Keratinocyte (primary cell): ENCODE measurements at regions not wholly inside any gene's neighbourhood (a gene's known extent, or its start where the extent isn't known, plus 50 kb on each side); places are given as distances from the start of the nearest gene placed in this dataset.

Experiments used
- DNase-seq: peaks from one replicate; pipeline ENCODE4 v3.0.0-alpha.2; 2011; ENCODE audit warnings: low read depth, missing footprints, low spot score
- FAIRE-seq: peaks from 2 replicates; lab custom pipeline; 2011; peaks lifted over from hg19 to GRCh38; lab: Jason Lieb, UNC
- H2AFZ ChIP-seq: 2 replicates; pipeline ENCODE4 v1.6.0; 2012; ENCODE audit warnings: low read length, control low read depth, inconsistent platforms; ENCODE audit not compliant: control insufficient read depth
- H3K27ac ChIP-seq: 2 replicates; pipeline ENCODE4 v1.5.1; 2011; ENCODE audit warnings: low read length; ENCODE audit not compliant: control insufficient read depth, insufficient read depth
- H3K27me3 ChIP-seq: 3 replicates; pipeline ENCODE4 v1.6.0; 2011; ENCODE audit warnings: low read length; ENCODE audit not compliant: control insufficient read depth, insufficient read depth; ENCODE audit errors: extremely low read depth
- H3K36me3 ChIP-seq, 2 experiments: 2 replicates in 1 of 2; 3 replicates in 1 of 2; pipeline ENCODE4 v1.5.1; 2011; ENCODE audit warnings: low read length in 2 of 2, mild to moderate bottlenecking in 1 of 2; ENCODE audit not compliant: control insufficient read depth in 2 of 2, insufficient read depth in 2 of 2; ENCODE audit errors: extremely low read depth in 1 of 2
- H3K4me1 ChIP-seq: 3 replicates; pipeline ENCODE4 v1.5.1; 2011; ENCODE audit warnings: low read length; ENCODE audit not compliant: control insufficient read depth, insufficient read depth; ENCODE audit errors: extremely low read depth
- H3K4me2 ChIP-seq: 3 replicates; pipeline ENCODE4 v1.6.0; 2011; ENCODE audit warnings: low read depth, low read length; ENCODE audit not compliant: control insufficient read depth, insufficient read depth; ENCODE audit errors: extremely low read depth
- H3K4me3 ChIP-seq, 3 experiments: fragments of 200-600 bp in 1 of 3; sonication (generic) in 1 of 3; 2 replicates in 2 of 3; 3 replicates in 1 of 3; pipeline ENCODE4 v1.5.1; 2011 to 2016; ENCODE audit warnings: low read length in 3 of 3, mild to moderate bottlenecking in 3 of 3, control low read depth in 2 of 3, inconsistent platforms in 1 of 3, low read depth in 1 of 3, mixed read lengths in 1 of 3, mixed run types in 1 of 3, moderate library complexity in 1 of 3; ENCODE audit not compliant: control insufficient read depth in 2 of 3, insufficient read depth in 2 of 3; ENCODE audit errors: extremely low read depth in 1 of 3
- H3K79me2 ChIP-seq: 2 replicates; pipeline ENCODE4 v1.6.0; 2012; ENCODE audit warnings: low read length; ENCODE audit not compliant: control insufficient read depth, insufficient read depth
- H3K9ac ChIP-seq: 3 replicates; pipeline ENCODE4 v1.6.0; 2011; ENCODE audit warnings: low read length; ENCODE audit not compliant: control insufficient read depth, insufficient read depth; ENCODE audit errors: extremely low read depth
- H3K9me1 ChIP-seq: 3 replicates; pipeline ENCODE4 v1.6.0; 2011; ENCODE audit warnings: low read length; ENCODE audit not compliant: control insufficient read depth, insufficient read depth; ENCODE audit errors: extremely low read depth
- H3K9me3 ChIP-seq: 2 replicates; pipeline ENCODE4 v1.5.1; 2012; ENCODE audit warnings: low read depth, low read length; ENCODE audit not compliant: control insufficient read depth
- H4K20me1 ChIP-seq: 3 replicates; pipeline ENCODE4 v1.6.0; 2011; ENCODE audit warnings: low read length; ENCODE audit not compliant: control insufficient read depth, insufficient read depth; ENCODE audit errors: extremely low read depth
- EZH2 ChIP-seq: IDR thresholded peaks from one replicate; pipeline ENCODE4 v1.6.1; 2012; ENCODE audit warnings: inconsistent platforms, mild to moderate bottlenecking, low read length, moderate library complexity
- dilution Hi-C: fragments of 300-500 bp; cut with MboI; formaldehyde crosslinking; loops from one replicate; pipeline ENCODE4 v1.7.0; 2020; ENCODE audit warnings: low sequenced_read_pairs; ENCODE audit not compliant: extremely low pct_ligation_motif_present
- TF ChIP-seq, protein P1 (sequence below), 3 experiments: IDR thresholded peaks in 1 of 3; conservative IDR thresholded peaks in 1 of 3; optimal IDR thresholded peaks in 1 of 3; 2 replicates in 2 of 3; 3 replicates in 1 of 3; pipeline versions ENCODE3 to v1.5.1; 2011; ENCODE audit warnings: low read length in 3 of 3, mild to moderate bottlenecking in 3 of 3, moderate library complexity in 2 of 3, control low read depth in 1 of 3, inconsistent platforms in 1 of 3; ENCODE audit not compliant: insufficient read depth in 2 of 3; ENCODE audit errors: extremely low read depth in 1 of 3

DNA sequence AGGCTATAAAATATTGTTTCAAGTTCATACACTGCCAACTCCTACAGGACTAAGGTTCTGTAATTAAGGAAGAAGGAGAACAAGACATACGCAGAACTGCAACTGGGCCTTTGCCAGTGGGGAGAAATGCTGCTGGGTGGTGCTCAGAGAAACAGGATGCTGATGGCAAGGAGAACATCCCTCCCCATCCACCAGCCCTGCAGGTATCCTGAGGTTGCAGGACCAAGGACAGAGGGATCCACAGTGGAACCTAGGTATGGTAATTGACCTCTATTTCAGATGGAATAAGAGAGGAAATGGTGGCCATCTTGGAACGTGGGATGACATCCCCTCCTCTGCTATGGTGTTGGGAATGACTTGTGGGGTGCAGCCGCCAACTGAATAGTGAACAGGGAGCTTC lies 206.3 kb upstream of the S1PR3 start:
- FAIRE-seq (no peak), DNase-seq (no peak)
- no peaks in the 10 kb centered on the region for H4K20me1 ChIP-seq
- H3K4me3 ChIP-seq: no peak overlapping the region
- H2AFZ ChIP-seq: no peak overlapping the region
- H3K79me2 ChIP-seq: no peaks in the 10 kb centered on the region
- dilution Hi-C loops: no loop called here
- no peaks in the 10 kb centered on the region for H3K27me3 ChIP-seq
- peaks cover 20% of the 10 kb centered on the region for H3K4me1 ChIP-seq
- no peak overlapping the region for H3K4me2 ChIP-seq
- TF ChIP-seq EZH2: no peak
- TF ChIP-seq, protein P1, sequence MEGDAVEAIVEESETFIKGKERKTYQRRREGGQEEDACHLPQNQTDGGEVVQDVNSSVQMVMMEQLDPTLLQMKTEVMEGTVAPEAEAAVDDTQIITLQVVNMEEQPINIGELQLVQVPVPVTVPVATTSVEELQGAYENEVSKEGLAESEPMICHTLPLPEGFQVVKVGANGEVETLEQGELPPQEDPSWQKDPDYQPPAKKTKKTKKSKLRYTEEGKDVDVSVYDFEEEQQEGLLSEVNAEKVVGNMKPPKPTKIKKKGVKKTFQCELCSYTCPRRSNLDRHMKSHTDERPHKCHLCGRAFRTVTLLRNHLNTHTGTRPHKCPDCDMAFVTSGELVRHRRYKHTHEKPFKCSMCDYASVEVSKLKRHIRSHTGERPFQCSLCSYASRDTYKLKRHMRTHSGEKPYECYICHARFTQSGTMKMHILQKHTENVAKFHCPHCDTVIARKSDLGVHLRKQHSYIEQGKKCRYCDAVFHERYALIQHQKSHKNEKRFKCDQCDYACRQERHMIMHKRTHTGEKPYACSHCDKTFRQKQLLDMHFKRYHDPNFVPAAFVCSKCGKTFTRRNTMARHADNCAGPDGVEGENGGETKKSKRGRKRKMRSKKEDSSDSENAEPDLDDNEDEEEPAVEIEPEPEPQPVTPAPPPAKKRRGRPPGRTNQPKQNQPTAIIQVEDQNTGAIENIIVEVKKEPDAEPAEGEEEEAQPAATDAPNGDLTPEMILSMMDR (optimal IDR thresholded peaks at IDR 0.05 in 1 of 3, IDR thresholded peaks at IDR 0.05 in 1 of 3, conservative IDR thresholded peaks at IDR 0.05 in 1 of 3; ENCODE audit: extremely low read depth in 1 of 3, insufficient read depth in 2 of 3, low read length in 3 of 3): no peak
- no peaks in the 10 kb centered on the region for H3K9me3 ChIP-seq
- no peak overlapping the region for H3K27ac ChIP-seq
- no peaks in the 10 kb centered on the region for H3K9me1 ChIP-seq
- no peaks in the 10 kb centered on the region for H3K36me3 ChIP-seq
- H3K9ac ChIP-seq: no peak overlapping the region

DNA sequence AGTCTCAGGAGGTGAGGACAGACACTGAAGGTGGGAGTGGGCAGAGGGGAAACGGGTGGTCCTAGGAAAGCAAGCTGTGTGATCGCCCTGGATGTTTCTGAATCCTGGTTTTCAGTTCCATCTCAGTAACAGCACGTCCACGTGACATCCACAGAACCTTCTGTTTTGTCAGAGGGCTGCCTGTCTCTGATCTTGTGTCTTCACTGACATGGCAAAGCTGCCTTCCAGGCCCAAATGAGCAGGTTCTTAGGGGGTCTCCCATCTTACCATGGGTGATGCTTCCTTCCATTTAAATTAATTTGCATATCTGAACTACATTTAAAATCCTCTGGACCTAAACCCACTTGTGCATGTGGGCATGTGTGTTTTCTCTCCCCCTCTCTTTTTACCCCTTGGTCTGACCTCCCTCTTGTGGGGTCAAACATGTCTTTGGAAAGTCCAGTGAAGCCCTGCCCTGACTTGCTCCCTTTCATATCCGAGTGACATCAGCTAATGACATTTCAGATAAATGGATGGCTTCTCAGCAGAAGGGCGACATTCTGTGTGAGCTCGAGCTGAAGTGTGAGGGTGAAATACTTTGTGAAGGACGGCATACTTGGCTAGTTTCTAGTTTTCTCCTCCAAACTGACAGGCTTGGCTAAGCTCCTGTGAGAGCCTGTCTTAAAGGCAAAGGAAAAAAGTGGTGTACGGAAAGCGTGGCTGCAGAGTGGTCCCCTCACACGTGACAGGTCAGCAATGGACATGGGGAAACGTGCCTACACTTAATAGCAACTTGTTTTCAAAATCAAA lies 204.8 kb upstream of the S1PR3 start:
- no peak for DNase-seq
- Histone ChIP-seq H3K9ac (no peak overlapping the region), H3K4me2 (no peak overlapping the region), H3K9me1 (no peaks in the 10 kb centered on the region), H2AFZ (no peak overlapping the region), H3K27me3 (no peaks in the 10 kb centered on the region), H3K27ac (no peak overlapping the region), H4K20me1 (no peaks in the 10 kb centered on the region), H3K4me3 (no peak overlapping the region), H3K4me1 (peaks cover 27% of the 10 kb centered on the region), H3K9me3 (no peaks in the 10 kb centered on the region), H3K79me2 (no peaks in the 10 kb centered on the region), H3K36me3 (no peaks in the 10 kb centered on the region)
- no peak for FAIRE-seq
- TF ChIP-seq EZH2: no peak
- TF ChIP-seq, protein P1 (optimal IDR thresholded peaks at IDR 0.05 in 1 of 3, IDR thresholded peaks at IDR 0.05 in 1 of 3, conservative IDR thresholded peaks at IDR 0.05 in 1 of 3; ENCODE audit: extremely low read depth in 1 of 3, insufficient read depth in 2 of 3, low read length in 3 of 3): no peak
- dilution Hi-C loops: no loop called here
